ENCODE measurements at regions not wholly inside any gene's neighbourhood (a gene's known extent, or its start where the extent isn't known, plus 50 kb on each side); places are given as distances from the start of the nearest gene placed in this dataset.

GRCh38 chr4:42787079-42787463, 105.4 kb upstream of the GRXCR1 start:
- no peak for TF ChIP-seq EZH2 (IDR thresholded peaks at IDR 0.05; ENCODE audit: borderline replicate concordance, low read depth, low read length, severe bottlenecking)
- no peak overlapping the region for H3K9ac ChIP-seq (ENCODE audit: low read depth, low read length)
- H3K4me3 ChIP-seq (ENCODE audit: low read depth in 1 of 2, low read length in 2 of 2) = no peak overlapping the region
- H3K4me1 ChIP-seq (ENCODE audit: insufficient read depth, low read length) = no peaks in the 10 kb centered on the region
- H2AFZ ChIP-seq (ENCODE audit: low read depth, low read length) = no peak overlapping the region
- ATAC-seq (ENCODE audit: insufficient read depth, low read depth) (no peak), DNase-seq (no peak)
- H3K9me3 ChIP-seq (ENCODE audit: insufficient read depth, low read length, severe bottlenecking) = no peaks in the 10 kb centered on the region
- H3K36me3 ChIP-seq (ENCODE audit: insufficient read depth, low read length) = no peaks in the 10 kb centered on the region
- no peak overlapping the region for H3K4me2 ChIP-seq (ENCODE audit: insufficient read depth, low read length)
- H3K27me3 ChIP-seq (ENCODE audit: insufficient read depth, low read length, poor library complexity) = no peaks in the 10 kb centered on the region
- no peaks in the 10 kb centered on the region for H3K79me2 ChIP-seq (ENCODE audit: insufficient read depth, low read length)
- no peaks in the 10 kb centered on the region for H4K20me1 ChIP-seq (ENCODE audit: insufficient read depth, low read length)
- H3K27ac ChIP-seq (ENCODE audit: low read length) = no peak overlapping the region

GRCh38 chr4:42786350-42787078, 106.0 kb upstream of the GRXCR1 start:
- no peak overlapping the region for H3K4me2 ChIP-seq (ENCODE audit: insufficient read depth, low read length)
- H4K20me1 ChIP-seq (ENCODE audit: insufficient read depth, low read length) = no peaks in the 10 kb centered on the region
- H3K79me2 ChIP-seq (ENCODE audit: insufficient read depth, low read length) = no peaks in the 10 kb centered on the region
- no peaks in the 10 kb centered on the region for H3K36me3 ChIP-seq (ENCODE audit: insufficient read depth, low read length)
- H3K9me3 ChIP-seq (ENCODE audit: insufficient read depth, low read length, severe bottlenecking) = no peaks in the 10 kb centered on the region
- ATAC-seq (ENCODE audit: insufficient read depth, low read depth) (no peak), DNase-seq (no peak)
- no peak overlapping the region for H2AFZ ChIP-seq (ENCODE audit: low read depth, low read length)
- TF ChIP-seq CTCF (IDR thresholded peaks at IDR 0.05; ENCODE audit: borderline replicate concordance, extremely low read depth, low read length, poor library complexity, severe bottlenecking) (no peak), EZH2 (IDR thresholded peaks at IDR 0.05; ENCODE audit: borderline replicate concordance, low read depth, low read length, severe bottlenecking) (no peak)
- H3K4me1 ChIP-seq (ENCODE audit: insufficient read depth, low read length) = no peaks in the 10 kb centered on the region
- H3K27me3 ChIP-seq (ENCODE audit: insufficient read depth, low read length, poor library complexity) = no peaks in the 10 kb centered on the region
- no peak overlapping the region for H3K27ac ChIP-seq (ENCODE audit: low read length)
- no peak overlapping the region for H3K9ac ChIP-seq (ENCODE audit: low read depth, low read length)
- H3K4me3 ChIP-seq (ENCODE audit: low read depth in 1 of 2, low read length in 2 of 2) = no peak overlapping the region

- Histone ChIP-seq H4K20me1 (ENCODE audit: insufficient read depth, low read length) (no peaks in the 10 kb centered on the region), H3K4me1 (ENCODE audit: insufficient read depth, low read length) (no peaks in the 10 kb centered on the region), H3K9me3 (ENCODE audit: insufficient read depth, low read length, severe bottlenecking) (no peaks in the 10 kb centered on the region), H2AFZ (ENCODE audit: low read depth, low read length) (no peak overlapping the region), H3K36me3 (ENCODE audit: insufficient read depth, low read length) (no peaks in the 10 kb centered on the region), H3K27me3 (ENCODE audit: insufficient read depth, low read length, poor library complexity) (no peaks in the 10 kb centered on the region), H3K27ac (ENCODE audit: low read length) (no peak overlapping the region), H3K4me2 (ENCODE audit: insufficient read depth, low read length) (no peak overlapping the region), H3K4me3 (ENCODE audit: low read depth in 1 of 2, low read length in 2 of 2) (no peak overlapping the region), H3K79me2 (ENCODE audit: insufficient read depth, low read length) (no peaks in the 10 kb centered on the region), H3K9ac (ENCODE audit: low read depth, low read length) (no peak overlapping the region)
- TF ChIP-seq EZH2 (IDR thresholded peaks at IDR 0.05; ENCODE audit: borderline replicate concordance, low read depth, low read length, severe bottlenecking) (no peak), CTCF (IDR thresholded peaks at IDR 0.05; ENCODE audit: borderline replicate concordance, extremely low read depth, low read length, poor library complexity, severe bottlenecking) (no peak)
- DNase-seq = no peak
- ATAC-seq (ENCODE audit: insufficient read depth, low read depth) = no peak
These were observed 106.7 kb upstream of the GRXCR1 start for GRCh38 chr4:42785817-42786216.

- Histone ChIP-seq H3K79me2 (ENCODE audit: insufficient read depth, low read length) (no peaks in the 10 kb centered on the region), H3K4me1 (ENCODE audit: insufficient read depth, low read length) (no peaks in the 10 kb centered on the region), H3K9ac (ENCODE audit: low read depth, low read length) (no peak overlapping the region), H3K4me2 (ENCODE audit: insufficient read depth, low read length) (no peak overlapping the region), H2AFZ (ENCODE audit: low read depth, low read length) (no peak overlapping the region), H3K4me3 (ENCODE audit: low read depth in 1 of 2, low read length in 2 of 2) (no peak overlapping the region), H3K27ac (ENCODE audit: low read length) (no peak overlapping the region), H3K36me3 (ENCODE audit: insufficient read depth, low read length) (no peaks in the 10 kb centered on the region), H4K20me1 (ENCODE audit: insufficient read depth, low read length) (no peaks in the 10 kb centered on the region), H3K27me3 (ENCODE audit: insufficient read depth, low read length, poor library complexity) (no peaks in the 10 kb centered on the region), H3K9me3 (ENCODE audit: insufficient read depth, low read length, severe bottlenecking) (no peaks in the 10 kb centered on the region)
- DNase-seq (no peak), ATAC-seq (ENCODE audit: insufficient read depth, low read depth) (no peak)
- TF ChIP-seq EZH2 (IDR thresholded peaks at IDR 0.05; ENCODE audit: borderline replicate concordance, low read depth, low read length, severe bottlenecking) (no peak), CTCF (IDR thresholded peaks at IDR 0.05; ENCODE audit: borderline replicate concordance, extremely low read depth, low read length, poor library complexity, severe bottlenecking) (no peak)
These were observed 111.2 kb upstream of the GRXCR1 start for GRCh38 chr4:42781315-42781714.
